Endodermal cell (in vitro differentiated cells): ENCODE measurements at regions not wholly inside any gene's neighbourhood (a gene's known extent, or its start where the extent isn't known, plus 50 kb on each side); places are given as distances from the start of the nearest gene placed in this dataset.

Source experiments
- DNase-seq: peaks from one replicate; pipeline ENCODE4 v3.0.0-alpha.2; 2017
- H3K27ac ChIP-seq: 2 replicates; pipeline ENCODE4 v1.5.1; 2013; ENCODE audit warnings: mild to moderate bottlenecking, low read depth, low read length, moderate library complexity
- H3K27me3 ChIP-seq: 2 replicates; pipeline ENCODE4 v1.6.1; 2013; ENCODE audit warnings: mild to moderate bottlenecking, low read length, moderate library complexity; ENCODE audit not compliant: insufficient read depth, control insufficient read depth, poor library complexity, severe bottlenecking
- H3K36me3 ChIP-seq: 2 replicates; pipeline ENCODE4 v1.7.0; 2013; ENCODE audit warnings: mild to moderate bottlenecking, low read length, moderate library complexity; ENCODE audit not compliant: control insufficient read depth, insufficient read depth
- H3K4me1 ChIP-seq: one replicate; pipeline ENCODE4 v1.7.0; 2013; ENCODE audit warnings: low read length; ENCODE audit not compliant: control insufficient read depth, insufficient read depth
- H3K4me3 ChIP-seq: 2 replicates; pipeline ENCODE4 v1.5.1; 2013; ENCODE audit warnings: mild to moderate bottlenecking, low read length, moderate library complexity
- H3K9ac ChIP-seq: 2 replicates; pipeline ENCODE4 v1.6.1; 2013; ENCODE audit warnings: mild to moderate bottlenecking, low read length, moderate library complexity; ENCODE audit not compliant: poor library complexity, severe bottlenecking; ENCODE audit errors: extremely low read depth
- H3K9me3 ChIP-seq: 2 replicates; pipeline ENCODE4 v1.6.1; 2013; ENCODE audit warnings: mild to moderate bottlenecking, low read length, moderate library complexity; ENCODE audit not compliant: control insufficient read depth
- H3K27ac Mint-ChIP-seq: 2 replicates; pipeline ENCODE4 v1.8.0; 2020; ENCODE audit warnings: mixed read lengths
- H3K27me3 Mint-ChIP-seq: 2 replicates; pipeline ENCODE4 v1.8.0; 2021; ENCODE audit warnings: mild to moderate bottlenecking, mixed read lengths; ENCODE audit not compliant: insufficient read depth
- H3K36me3 Mint-ChIP-seq: 2 replicates; pipeline ENCODE4 v1.8.0; 2020; ENCODE audit warnings: low read depth, mixed read lengths
- H3K4me1 Mint-ChIP-seq: 2 replicates; pipeline ENCODE4 v1.8.0; 2020; ENCODE audit warnings: mixed read lengths
- H3K4me3 Mint-ChIP-seq: 2 replicates; pipeline ENCODE4 v1.8.0; 2020; ENCODE audit warnings: mild to moderate bottlenecking, moderate library complexity, mixed read lengths
- H3K9me3 Mint-ChIP-seq: 2 replicates; pipeline ENCODE4 v1.8.0; 2020; ENCODE audit warnings: mild to moderate bottlenecking, mixed read lengths
- CTCF ChIP-seq: fragments of 200-600 bp; sonication (generic); conservative IDR thresholded peaks from 2 replicates; pipeline ENCODE4 v1.5.0; 2021; ENCODE audit warnings: antibody characterized with exemption, mild to moderate bottlenecking
- WGBS, 2 experiments: methylation state at CpG; one replicate each; pipeline versions ENCODE4 v1.1.5 to v1.1.7; 2013; ENCODE audit warnings: missing lambda C conversion rate in 2 of 2, mixed read lengths in 1 of 2; ENCODE audit not compliant: insufficient coverage in 1 of 2, insufficient read length in 1 of 2; 5-methylcytosine and 5-hydroxymethylcytosine counted together

GRCh38 chr10:78542141-78542489 lies 508.5 kb downstream of the RPS24 start:
- Mint-ChIP-seq H3K27ac (no peak overlapping the region), H3K36me3 (no peaks in the 10 kb centered on the region), H3K9me3 (peaks cover 2% of the 10 kb centered on the region), H3K27me3 (peaks cover 15% of the 10 kb centered on the region), H3K4me1 (peaks cover 4% of the 10 kb centered on the region), H3K4me3 (no peak overlapping the region)
- Histone ChIP-seq H3K9ac (no peak overlapping the region), H3K9me3 (no peaks in the 10 kb centered on the region), H3K4me3 (no peak overlapping the region), H3K27ac (peak overlapping the region; percentile 96), H3K4me1 (no peaks in the 10 kb centered on the region), H3K27me3 (no peaks in the 10 kb centered on the region), H3K36me3 (no peaks in the 10 kb centered on the region)
- DNase-seq, result no peak
- WGBS, 2 experiments, result 88 to 90% methylated on average over 5 to 6 of the region's 6 CpGs
- no peak for TF ChIP-seq CTCF

GRCh38 chr10:78542521-78542920 lies 508.9 kb downstream of the RPS24 start:
- H3K27ac ChIP-seq, result peak overlapping the region; percentile 96

GRCh38 chr10:78543031-78543748 lies 509.5 kb downstream of the RPS24 start:
- Mint-ChIP-seq H3K4me3 (no peak overlapping the region), H3K27me3 (peaks cover 24% of the 10 kb centered on the region), H3K27ac (no peak overlapping the region), H3K36me3 (no peaks in the 10 kb centered on the region), H3K4me1 (peaks cover 4% of the 10 kb centered on the region), H3K9me3 (peaks cover 2% of the 10 kb centered on the region)
- H3K9ac ChIP-seq, result no peak overlapping the region
- WGBS, 2 experiments, result 79 to 88% methylated on average over 3 to 9 of the region's 9 CpGs
- no peaks in the 10 kb centered on the region for H3K36me3 ChIP-seq
- H3K4me3 ChIP-seq, result no peak overlapping the region
- peaks cover 8% of the 10 kb centered on the region for H3K27me3 ChIP-seq
- H3K27ac ChIP-seq, result peak overlapping the region; percentile 96
- DNase-seq, result no peak
- no peaks in the 10 kb centered on the region for H3K4me1 ChIP-seq
- no peaks in the 10 kb centered on the region for H3K9me3 ChIP-seq
- TF ChIP-seq CTCF, result no peak

More at GRCh38 chr10:78542521-78542920, 508.9 kb downstream of the RPS24 start:
- H3K36me3 ChIP-seq, result no peaks in the 10 kb centered on the region
- no peak overlapping the region for H3K9ac ChIP-seq
- H3K27ac Mint-ChIP-seq, result no peak overlapping the region
- H3K36me3 Mint-ChIP-seq, result no peaks in the 10 kb centered on the region
- no peaks in the 10 kb centered on the region for H3K4me1 ChIP-seq
- no peak overlapping the region for H3K4me3 Mint-ChIP-seq
- peaks cover 4% of the 10 kb centered on the region for H3K4me1 Mint-ChIP-seq
- DNase-seq, result peak; percentile 59
- H3K27me3 ChIP-seq, result peaks cover under 1% of the 10 kb centered on the region
- peaks cover 18% of the 10 kb centered on the region for H3K27me3 Mint-ChIP-seq
- no peak overlapping the region for H3K4me3 ChIP-seq
- peak; percentile 18 for TF ChIP-seq CTCF
- 81 to 82% methylated on average over 4 to 7 of the region's 7 CpGs for WGBS, 2 experiments
- no peaks in the 10 kb centered on the region for H3K9me3 ChIP-seq
- H3K9me3 Mint-ChIP-seq, result peaks cover 2% of the 10 kb centered on the region
